PFSK-1 (cell line): ENCODE measurements at regions not wholly inside any gene's neighbourhood (a gene's known extent, or its start where the extent isn't known, plus 50 kb on each side); places are given as distances from the start of the nearest gene placed in this dataset.

Experiments
- FOXP2 ChIP-seq: optimal IDR thresholded peaks from 2 replicates; pipeline ENCODE3; 2011; ENCODE audit warnings: borderline replicate concordance, control low read depth, inconsistent platforms; ENCODE audit not compliant: insufficient read depth; ENCODE audit errors: extremely low read length, extremely low read depth
- POLR2AphosphoS5 ChIP-seq: IDR thresholded peaks from 2 replicates; pipeline ENCODE4 v1.6.1; 2012; ENCODE audit warnings: low read depth, mild to moderate bottlenecking, control low read depth, low read length, moderate library complexity
- REST ChIP-seq, 2 experiments: IDR thresholded peaks; 2 replicates each; pipeline versions ENCODE4 v1.6.1 to v1.8.0; 2011 to 2012; ENCODE audit warnings: low read depth in 2 of 2, low read length in 2 of 2, control low read depth in 1 of 2, inconsistent platforms in 1 of 2, mild to moderate bottlenecking in 1 of 2, moderate library complexity in 1 of 2; ENCODE audit not compliant: insufficient read depth in 1 of 2
- SIN3A ChIP-seq: IDR thresholded peaks from 2 replicates; pipeline ENCODE4 v1.6.1; 2012; ENCODE audit warnings: mild to moderate bottlenecking, low read length, moderate library complexity, borderline replicate concordance; ENCODE audit not compliant: insufficient read depth
- TAF1 ChIP-seq: IDR thresholded peaks from 2 replicates; pipeline ENCODE4 v1.6.1; 2012; ENCODE audit warnings: low read length, control low read depth, borderline replicate concordance; ENCODE audit not compliant: insufficient read depth

DNA sequence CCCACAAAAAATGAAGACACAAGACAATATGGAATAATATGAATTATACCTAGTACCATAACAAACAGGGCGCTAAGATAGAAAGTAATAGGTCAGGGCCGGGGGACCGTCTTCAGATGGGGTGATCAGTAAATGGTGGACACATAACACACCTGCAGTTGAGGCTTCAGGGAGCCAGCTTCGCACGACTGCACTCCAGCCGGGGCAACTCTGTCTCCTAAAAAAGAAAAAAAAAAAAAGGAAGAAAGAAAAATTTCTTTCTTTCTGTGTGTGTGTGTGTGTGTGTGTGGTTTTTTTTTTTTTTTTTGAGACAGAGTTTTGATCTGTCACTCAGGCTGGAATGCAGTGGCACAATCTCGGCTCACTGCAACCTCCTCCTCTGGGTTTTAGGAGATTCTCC lies 75.0 kb upstream of the HSPA9 start:
- TF ChIP-seq SIN3A (no peak), POLR2AphosphoS5 (no peak), FOXP2 (no peak), REST (IDR thresholded peaks at IDR 0.05; ENCODE audit: insufficient read depth in 1 of 2, low read depth in 2 of 2, low read length in 2 of 2) (no peak), TAF1 (no peak)

DNA sequence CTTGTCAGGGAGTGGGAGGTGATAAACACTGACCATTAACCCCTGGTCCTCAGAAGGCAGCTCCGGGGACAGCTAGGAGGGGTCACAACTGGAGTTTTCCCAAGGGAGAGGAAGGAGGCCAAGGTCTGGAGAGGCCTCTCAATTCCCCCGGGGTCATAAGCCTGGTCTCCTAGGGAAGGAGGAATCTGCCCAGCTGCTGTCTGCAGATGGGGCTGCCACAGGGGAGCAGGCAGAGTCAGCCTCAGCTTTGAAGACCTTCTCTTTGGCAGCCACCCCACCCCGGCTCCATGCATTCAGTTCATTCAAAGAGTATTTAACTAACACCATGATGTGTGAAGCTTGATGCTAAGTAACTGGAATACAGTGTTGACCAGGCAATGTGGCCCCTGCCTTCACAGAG lies 74.6 kb upstream of the HSPA9 start:
- TF ChIP-seq POLR2AphosphoS5: no peak
- no peak for TF ChIP-seq FOXP2
- no peak for TF ChIP-seq REST (IDR thresholded peaks at IDR 0.05; ENCODE audit: insufficient read depth in 1 of 2, low read depth in 2 of 2, low read length in 2 of 2)
- no peak for TF ChIP-seq SIN3A

GRCh38 chr5:138649316-138649720 lies 74.1 kb upstream of the HSPA9 start:
- TF ChIP-seq POLR2AphosphoS5 (no peak), TAF1 (no peak), REST (IDR thresholded peaks at IDR 0.05; ENCODE audit: insufficient read depth in 1 of 2, low read depth in 2 of 2, low read length in 2 of 2) (no peak)

- TF ChIP-seq SIN3A: no peak
- no peak for TF ChIP-seq FOXP2
- no peak for TF ChIP-seq TAF1
- TF ChIP-seq REST (IDR thresholded peaks at IDR 0.05; ENCODE audit: insufficient read depth in 1 of 2, low read depth in 2 of 2, low read length in 2 of 2): no peak
- TF ChIP-seq POLR2AphosphoS5: no peak
These were observed 73.6 kb upstream of the HSPA9 start for GRCh38 chr5:138648841-138649240.

DNA sequence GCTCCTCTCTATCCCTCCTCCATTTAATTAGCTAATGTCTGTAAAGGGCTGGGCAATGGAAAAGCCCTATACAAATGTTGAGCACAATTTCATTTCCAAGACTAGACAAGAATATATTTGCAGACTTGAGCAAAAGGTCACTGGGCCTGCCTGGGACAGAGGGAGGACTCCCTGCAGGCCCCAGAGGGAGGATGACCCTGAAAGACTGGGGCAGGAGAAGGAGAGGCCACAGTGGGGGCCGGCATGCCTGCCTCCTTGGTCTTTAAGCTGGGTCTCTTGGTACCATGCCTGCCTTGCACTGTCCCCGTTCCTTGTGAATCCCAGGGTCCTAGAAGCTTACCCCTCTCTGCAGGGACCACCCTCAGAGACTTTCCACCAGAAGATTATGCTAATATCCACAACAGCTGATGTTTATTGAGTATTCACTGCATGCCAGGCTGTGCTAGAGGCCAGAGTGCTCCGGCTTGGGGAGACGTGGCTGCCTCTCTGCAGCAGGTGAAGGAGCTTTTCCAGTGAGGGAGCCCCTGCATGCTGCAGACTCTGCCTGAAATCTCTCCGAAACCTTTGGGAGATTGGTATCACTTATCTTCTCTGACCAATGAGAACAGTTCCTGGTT lies 72.7 kb upstream of the HSPA9 start:
- TF ChIP-seq FOXP2 (no peak), TAF1 (no peak), REST (IDR thresholded peaks at IDR 0.05; ENCODE audit: insufficient read depth in 1 of 2, low read depth in 2 of 2, low read length in 2 of 2) (no peak), POLR2AphosphoS5 (no peak), SIN3A (no peak)
